IMR-90 (cell line): ENCODE measurements at regions not wholly inside any gene's neighbourhood (a gene's known extent, or its start where the extent isn't known, plus 50 kb on each side); places are given as distances from the start of the nearest gene placed in this dataset.

ENCODE experiments used
- BHLHE40 ChIP-seq: fragments of 150-350 bp; IDR thresholded peaks from 2 replicates; pipeline ENCODE4 v1.6.1; 2016; ENCODE audit warnings: mild to moderate bottlenecking, low read depth, low read length
- CTCF ChIP-seq: conservative IDR thresholded peaks from 2 replicates; pipeline ENCODE4 v1.5.1; 2012; ENCODE audit warnings: mild to moderate bottlenecking, low read depth, low read length, improper control_type of control experiment
- MAFK ChIP-seq: IDR thresholded peaks from 2 replicates; pipeline ENCODE4 v1.6.1; 2012; ENCODE audit warnings: low read depth, low read length, improper control_type of control experiment
- POLR2A ChIP-seq: IDR thresholded peaks from 2 replicates; pipeline ENCODE4 v1.6.1; 2012; ENCODE audit warnings: mild to moderate bottlenecking, low read depth, low read length
- USF2 ChIP-seq: fragments of 150-350 bp; IDR thresholded peaks from 2 replicates; pipeline ENCODE4 v1.6.1; 2017; ENCODE audit warnings: mild to moderate bottlenecking, antibody characterized with exemption, low read length, low read depth

DNA sequence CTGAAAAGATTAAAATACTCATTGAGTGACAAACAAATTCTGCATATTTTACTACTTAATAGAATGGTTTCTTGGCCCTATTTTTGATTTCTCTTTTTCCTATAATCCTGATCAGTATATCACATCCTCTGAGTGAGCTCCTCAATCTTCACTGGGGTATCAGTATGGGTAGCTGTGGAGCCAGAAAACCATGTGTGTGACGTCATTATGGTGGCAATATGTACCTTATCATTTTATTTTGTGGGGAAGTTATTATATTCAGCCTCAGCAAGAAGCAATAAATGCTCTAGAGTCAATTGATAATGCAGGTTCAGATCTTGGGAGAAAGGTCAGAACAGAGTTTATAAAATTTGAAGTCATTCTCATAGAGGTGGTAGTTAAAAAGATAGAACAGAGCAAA lies 1135.7 kb upstream of the CADM2 start:
- TF ChIP-seq CTCF (no peak), POLR2A (no peak), MAFK (no peak), USF2 (no peak), BHLHE40 (no peak)
